Right lobe of liver (tissue), 4 donors: ENCODE measurements at regions not wholly inside any gene's neighbourhood (a gene's known extent, or its start where the extent isn't known, plus 50 kb on each side); places are given as distances from the start of the nearest gene placed in this dataset.

Source experiments
- POLR2A ChIP-seq: fragments of 450-650 bp; IDR thresholded peaks from one replicate; pipeline ENCODE4 v1.6.1; 2017; ENCODE audit warnings: antibody characterized with exemption, mild to moderate bottlenecking
- TF ChIP-seq, protein P1 (sequence below), 4 donors: fragments of 200-600 bp in 3 of 4; fragments of 450-650 bp in 1 of 4; IDR thresholded peaks; one replicate each; pipeline versions ENCODE4 v1.5.1 to v1.8.0; 2016 to 2022; ENCODE audit warnings: antibody characterized with exemption in 4 of 4, mild to moderate bottlenecking in 2 of 4
- donor health status: DM: no; HTN: no; CAD: no.
- donor health status: DM: no; HTN: no; CAD: no.
- donor health status: DM: no; HTN: yes; CAD: no.

DNA sequence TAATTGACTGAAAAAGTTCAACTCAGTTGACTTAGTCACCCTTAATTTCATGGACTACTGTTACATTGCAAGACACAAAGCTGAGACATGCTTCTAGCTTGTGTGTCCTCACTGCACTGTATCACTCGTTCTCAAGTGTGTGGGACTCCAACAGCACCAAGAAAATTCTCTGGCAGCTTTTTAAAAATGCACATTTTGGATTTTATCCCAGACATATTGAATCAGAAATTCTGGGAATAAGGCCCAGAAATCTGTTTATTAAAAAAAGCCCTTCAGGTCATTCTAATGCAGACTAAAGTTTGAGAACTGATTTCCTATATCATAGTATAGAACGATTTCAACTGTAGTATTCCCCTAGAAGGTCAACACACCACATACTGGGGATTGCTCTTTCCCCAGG is 1485.3 kb downstream of the PCDH9 start:
- TF ChIP-seq, protein P1, sequence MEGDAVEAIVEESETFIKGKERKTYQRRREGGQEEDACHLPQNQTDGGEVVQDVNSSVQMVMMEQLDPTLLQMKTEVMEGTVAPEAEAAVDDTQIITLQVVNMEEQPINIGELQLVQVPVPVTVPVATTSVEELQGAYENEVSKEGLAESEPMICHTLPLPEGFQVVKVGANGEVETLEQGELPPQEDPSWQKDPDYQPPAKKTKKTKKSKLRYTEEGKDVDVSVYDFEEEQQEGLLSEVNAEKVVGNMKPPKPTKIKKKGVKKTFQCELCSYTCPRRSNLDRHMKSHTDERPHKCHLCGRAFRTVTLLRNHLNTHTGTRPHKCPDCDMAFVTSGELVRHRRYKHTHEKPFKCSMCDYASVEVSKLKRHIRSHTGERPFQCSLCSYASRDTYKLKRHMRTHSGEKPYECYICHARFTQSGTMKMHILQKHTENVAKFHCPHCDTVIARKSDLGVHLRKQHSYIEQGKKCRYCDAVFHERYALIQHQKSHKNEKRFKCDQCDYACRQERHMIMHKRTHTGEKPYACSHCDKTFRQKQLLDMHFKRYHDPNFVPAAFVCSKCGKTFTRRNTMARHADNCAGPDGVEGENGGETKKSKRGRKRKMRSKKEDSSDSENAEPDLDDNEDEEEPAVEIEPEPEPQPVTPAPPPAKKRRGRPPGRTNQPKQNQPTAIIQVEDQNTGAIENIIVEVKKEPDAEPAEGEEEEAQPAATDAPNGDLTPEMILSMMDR (IDR thresholded peaks at IDR 0.05) = no peak
- TF ChIP-seq POLR2A = no peak
